ENCODE measurements at regions not wholly inside any gene's neighbourhood (a gene's known extent, or its start where the extent isn't known, plus 50 kb on each side); places are given as distances from the start of the nearest gene placed in this dataset.
"Not testable (repeated sequence)": the region's sequence is repeated elsewhere in the genome, so short reads cannot be mapped to it uniquely, and the experiment has no call there.

DNA sequence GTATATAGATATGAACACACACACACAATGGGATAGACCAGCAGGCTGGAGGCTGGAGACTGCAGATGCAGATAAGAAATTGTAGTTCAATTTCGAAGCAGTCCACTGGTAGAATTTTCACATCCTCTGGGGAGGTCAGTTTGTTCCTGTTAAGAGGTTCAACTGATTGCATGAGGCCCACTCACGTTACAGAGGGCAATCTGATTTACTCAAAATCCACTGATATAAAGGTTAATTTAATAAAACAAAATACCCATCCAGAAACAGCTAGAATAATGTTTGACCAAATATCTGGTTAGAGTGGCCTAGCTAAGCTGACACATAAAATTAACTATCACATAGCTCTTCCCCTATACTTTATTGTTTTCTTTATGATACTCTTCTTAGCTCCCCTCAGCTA lies 162.9 kb upstream of the SMIM30 start:
- TF ChIP-seq EMX1 (CRISPR knock-in tag; IDR thresholded peaks at IDR 0.05), result no peak
- no peak for TF ChIP-seq ZNF416 (CRISPR knock-in tag; IDR thresholded peaks at IDR 0.05)
- TF ChIP-seq GABPB1 (CRISPR knock-in tag; IDR thresholded peaks at IDR 0.05), result no peak
- TF ChIP-seq ESRRA (CRISPR knock-in tag; IDR thresholded peaks at IDR 0.05; ENCODE audit: borderline replicate concordance), result no peak
- no peak for TF ChIP-seq SMAD4 (CRISPR knock-in tag; IDR thresholded peaks at IDR 0.05)
- H3K4me3 Mint-ChIP-seq, result no peak overlapping the region

DNA sequence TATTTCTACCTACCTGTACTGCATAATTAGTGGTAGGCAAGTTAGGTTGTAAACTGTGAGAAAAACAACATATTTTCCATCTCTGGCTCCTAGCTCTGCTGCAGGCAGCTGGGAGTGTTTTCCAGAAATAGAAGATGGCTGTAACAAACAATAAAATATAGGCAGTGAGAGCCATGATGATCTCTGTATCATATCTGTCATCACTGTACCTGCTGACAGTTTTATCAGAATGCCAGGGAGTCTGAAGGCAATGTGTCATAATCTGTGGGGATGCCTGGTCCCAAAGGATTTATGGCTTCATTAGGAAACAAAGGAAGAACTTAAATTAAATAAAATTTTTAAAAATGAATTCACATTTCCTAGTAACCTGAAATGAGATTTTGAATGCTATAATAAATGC lies 160.9 kb upstream of the SMIM30 start:
- ATAC-seq (no peak), DNase-seq (ENCODE audit: low spot score) (no peak)
- Mint-ChIP-seq H3K4me3 (no peak overlapping the region), H3K27me3 (ENCODE audit: low read depth) (0 out of 2 replicates have a peak, but pooled peaks cover 3% of the 10 kb centered on the region), H3K36me3 (no peaks in the 10 kb centered on the region; the same call in 1 of the 2 replicates), H3K9me3 (peaks cover 22% of the 10 kb centered on the region), H3K4me1 (no peaks in the 10 kb centered on the region), H3K27ac (no peak overlapping the region)
- ChIA-PET CTCF (no interaction called here), POLR2A (no interaction called here)
- TF ChIP-seq KAT7 (CRISPR knock-in tag; IDR thresholded peaks at IDR 0.05; ENCODE audit: borderline replicate concordance) (no peak), ZNF219 (CRISPR knock-in tag; IDR thresholded peaks at IDR 0.05; ENCODE audit: borderline replicate concordance) (no peak), ZNF396 (CRISPR knock-in tag; IDR thresholded peaks at IDR 0.05; ENCODE audit: borderline replicate concordance) (no peak)

More for the DNA sequence above, 162.9 kb upstream of the SMIM30 start:
- DNase-seq (ENCODE audit: low spot score), result no peak
- Mint-ChIP-seq H3K4me1 (no peaks in the 10 kb centered on the region), H3K36me3 (no peaks in the 10 kb centered on the region), H3K27me3 (ENCODE audit: low read depth) (0 out of 2 replicates have a peak, but pooled peaks cover 3% of the 10 kb centered on the region), H3K27ac (no peak overlapping the region), H3K9me3 (peaks cover 7% of the 10 kb centered on the region)
- ATAC-seq, result no peak
- CTCF ChIA-PET, result interaction anchor here (1.3 kb wide), 1 partner anchor 121 kb away, joined by 4 read pairs; no protein-coding TSS in a partner anchor
- POLR2A ChIA-PET, result no interaction called here

DNA sequence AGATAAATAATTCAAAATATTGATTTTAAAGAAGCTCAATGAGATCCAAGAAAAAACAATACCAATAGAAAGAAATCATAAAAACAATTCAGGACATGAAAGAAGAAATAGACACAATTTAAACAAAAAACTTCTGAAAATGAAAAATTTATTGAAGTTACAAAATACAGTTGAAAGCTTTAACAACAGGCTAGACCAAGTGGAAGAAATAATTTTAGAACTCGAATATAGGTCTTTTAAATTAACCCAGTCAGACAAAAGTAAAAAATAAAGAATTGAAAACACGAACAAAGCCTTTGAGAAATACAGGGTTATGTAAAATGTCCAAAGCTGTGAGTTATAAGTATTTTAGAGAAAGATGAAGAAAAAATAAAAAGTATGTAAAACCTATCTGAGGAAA lies 152.4 kb upstream of the SMIM30 start:
- Mint-ChIP-seq H3K27ac (no peak overlapping the region), H3K4me3 (no peak overlapping the region), H3K27me3 (ENCODE audit: low read depth) (no peaks in the 10 kb centered on the region; the same call in 1 of the 2 replicates), H3K9me3 (peaks cover 61% of the 10 kb centered on the region), H3K36me3 (peaks cover 26% of the 10 kb centered on the region), H3K4me1 (no peaks in the 10 kb centered on the region)
- no peak for ATAC-seq
- DNase-seq (ENCODE audit: low spot score), result no peak
- TF ChIP-seq, protein P1, sequence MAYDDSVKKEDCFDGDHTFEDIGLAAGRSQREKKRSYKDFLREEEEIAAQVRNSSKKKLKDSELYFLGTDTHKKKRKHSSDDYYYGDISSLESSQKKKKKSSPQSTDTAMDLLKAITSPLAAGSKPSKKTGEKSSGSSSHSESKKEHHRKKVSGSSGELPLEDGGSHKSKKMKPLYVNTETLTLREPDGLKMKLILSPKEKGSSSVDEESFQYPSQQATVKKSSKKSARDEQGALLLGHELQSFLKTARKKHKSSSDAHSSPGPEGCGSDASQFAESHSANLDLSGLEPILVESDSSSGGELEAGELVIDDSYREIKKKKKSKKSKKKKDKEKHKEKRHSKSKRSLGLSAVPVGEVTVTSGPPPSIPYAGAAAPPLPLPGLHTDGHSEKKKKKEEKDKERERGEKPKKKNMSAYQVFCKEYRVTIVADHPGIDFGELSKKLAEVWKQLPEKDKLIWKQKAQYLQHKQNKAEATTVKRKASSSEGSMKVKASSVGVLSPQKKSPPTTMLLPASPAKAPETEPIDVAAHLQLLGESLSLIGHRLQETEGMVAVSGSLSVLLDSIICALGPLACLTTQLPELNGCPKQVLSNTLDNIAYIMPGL (CRISPR knock-in tag; IDR thresholded peaks at IDR 0.05), result no peak
- TF ChIP-seq RORB (CRISPR knock-in tag; IDR thresholded peaks at IDR 0.05) (no peak), ZNF416 (CRISPR knock-in tag; IDR thresholded peaks at IDR 0.05) (no peak), NR3C1 (CRISPR knock-in tag; conservative IDR thresholded peaks at IDR 0.05; ENCODE audit: low read depth) (no peak), SOX15 (CRISPR knock-in tag; IDR thresholded peaks at IDR 0.05) (no peak), SMAD3 (CRISPR knock-in tag; IDR thresholded peaks at IDR 0.05; ENCODE audit: borderline replicate concordance) (no peak), ZNF232 (CRISPR knock-in tag; IDR thresholded peaks at IDR 0.05) (no peak), RELA (CRISPR knock-in tag; IDR thresholded peaks at IDR 0.05; ENCODE audit: borderline replicate concordance) (no peak), MXD4 (CRISPR knock-in tag; IDR thresholded peaks at IDR 0.05; ENCODE audit: borderline replicate concordance) (no peak), TCF7 (CRISPR knock-in tag; IDR thresholded peaks at IDR 0.05; ENCODE audit: low read depth) (no peak), TEAD4 (CRISPR knock-in tag; IDR thresholded peaks at IDR 0.05) (no peak), ETV6 (CRISPR knock-in tag; IDR thresholded peaks at IDR 0.05) (no peak), GABPB1 (CRISPR knock-in tag; IDR thresholded peaks at IDR 0.05) (no peak), FOXJ3 (CRISPR knock-in tag; IDR thresholded peaks at IDR 0.05; ENCODE audit: borderline replicate concordance) (no peak), MYBL2 (CRISPR knock-in tag; IDR thresholded peaks at IDR 0.05) (no peak), ZNF263 (CRISPR knock-in tag; IDR thresholded peaks at IDR 0.05; ENCODE audit: low read depth) (no peak)
- TF ChIP-seq, protein P2, sequence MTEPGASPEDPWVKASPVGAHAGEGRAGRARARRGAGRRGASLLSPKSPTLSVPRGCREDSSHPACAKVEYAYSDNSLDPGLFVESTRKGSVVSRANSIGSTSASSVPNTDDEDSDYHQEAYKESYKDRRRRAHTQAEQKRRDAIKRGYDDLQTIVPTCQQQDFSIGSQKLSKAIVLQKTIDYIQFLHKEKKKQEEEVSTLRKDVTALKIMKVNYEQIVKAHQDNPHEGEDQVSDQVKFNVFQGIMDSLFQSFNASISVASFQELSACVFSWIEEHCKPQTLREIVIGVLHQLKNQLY (CRISPR knock-in tag; IDR thresholded peaks at IDR 0.05), result no peak
- TF ChIP-seq, protein P3, sequence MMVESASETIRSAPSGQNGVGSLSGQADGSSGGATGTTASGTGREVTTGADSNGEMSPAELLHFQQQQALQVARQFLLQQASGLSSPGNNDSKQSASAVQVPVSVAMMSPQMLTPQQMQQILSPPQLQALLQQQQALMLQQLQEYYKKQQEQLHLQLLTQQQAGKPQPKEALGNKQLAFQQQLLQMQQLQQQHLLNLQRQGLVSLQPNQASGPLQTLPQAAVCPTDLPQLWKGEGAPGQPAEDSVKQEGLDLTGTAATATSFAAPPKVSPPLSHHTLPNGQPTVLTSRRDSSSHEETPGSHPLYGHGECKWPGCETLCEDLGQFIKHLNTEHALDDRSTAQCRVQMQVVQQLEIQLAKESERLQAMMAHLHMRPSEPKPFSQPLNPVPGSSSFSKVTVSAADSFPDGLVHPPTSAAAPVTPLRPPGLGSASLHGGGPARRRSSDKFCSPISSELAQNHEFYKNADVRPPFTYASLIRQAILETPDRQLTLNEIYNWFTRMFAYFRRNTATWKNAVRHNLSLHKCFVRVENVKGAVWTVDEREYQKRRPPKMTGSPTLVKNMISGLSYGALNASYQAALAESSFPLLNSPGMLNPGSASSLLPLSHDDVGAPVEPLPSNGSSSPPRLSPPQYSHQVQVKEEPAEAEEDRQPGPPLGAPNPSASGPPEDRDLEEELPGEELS (CRISPR knock-in tag; IDR thresholded peaks at IDR 0.05), result no peak
- CTCF ChIA-PET, result no interaction called here
- POLR2A ChIA-PET, result no interaction called here

DNA sequence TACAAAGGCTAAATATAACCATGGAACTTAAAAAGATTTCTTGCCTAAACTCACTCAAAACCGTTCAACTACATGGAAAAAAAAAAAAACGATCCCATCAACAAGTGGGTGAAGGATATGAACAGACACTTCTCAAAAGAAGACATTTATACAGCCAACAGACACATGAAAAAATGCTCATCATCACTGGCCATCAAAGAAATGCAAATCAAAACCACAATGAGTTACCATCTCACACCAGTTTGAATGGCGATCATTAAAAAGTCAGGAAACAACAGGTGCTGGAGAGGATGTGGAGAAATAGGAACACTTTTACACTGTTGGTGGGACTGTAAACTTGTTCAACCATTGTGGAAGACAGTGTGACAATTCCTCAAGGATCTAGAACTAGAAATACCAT lies 151.2 kb upstream of the SMIM30 start:
- CTCF ChIA-PET; H3K4me1 Mint-ChIP-seq; POLR2A ChIA-PET; H3K27ac Mint-ChIP-seq; H3K27me3 Mint-ChIP-seq (ENCODE audit: low read depth); H3K4me3 Mint-ChIP-seq; ATAC-seq; DNase-seq (ENCODE audit: low spot score): not testable (repeated sequence)
- H3K36me3 Mint-ChIP-seq, result peaks cover 26% of the 10 kb centered on the region
- peaks cover 50% of the 10 kb centered on the region for H3K9me3 Mint-ChIP-seq

All from WTC11 (cell line).